Ammon's horn (tissue), 1 donor: ENCODE measurements at regions not wholly inside any gene's neighbourhood (a gene's known extent, or its start where the extent isn't known, plus 50 kb on each side); places are given as distances from the start of the nearest gene placed in this dataset.

Source experiments
- DNase-seq: peaks from one replicate; pipeline ENCODE4 v3.0.0-alpha.2; 2016; ENCODE audit warnings: low spot score

GRCh38 chr20:20824924-20825584 lies 112.6 kb upstream of the RALGAPA2 start:
- DNase-seq: peak; percentile 76

- peak; percentile 48 for DNase-seq
Observed at GRCh38 chr20:20823476-20823881, 111.0 kb upstream of the RALGAPA2 start.

GRCh38 chr20:20821484-20822260 lies 109.2 kb upstream of the RALGAPA2 start:
- DNase-seq: no peak

- DNase-seq: peak; percentile 42
Observed at GRCh38 chr20:20820785-20821483, 108.5 kb upstream of the RALGAPA2 start.

- peak; percentile 22 for DNase-seq
Observed at GRCh38 chr20:20820104-20820503, 107.7 kb upstream of the RALGAPA2 start.

- no peak for DNase-seq
Observed at GRCh38 chr20:20816969-20817755, 104.7 kb upstream of the RALGAPA2 start.

DNA sequence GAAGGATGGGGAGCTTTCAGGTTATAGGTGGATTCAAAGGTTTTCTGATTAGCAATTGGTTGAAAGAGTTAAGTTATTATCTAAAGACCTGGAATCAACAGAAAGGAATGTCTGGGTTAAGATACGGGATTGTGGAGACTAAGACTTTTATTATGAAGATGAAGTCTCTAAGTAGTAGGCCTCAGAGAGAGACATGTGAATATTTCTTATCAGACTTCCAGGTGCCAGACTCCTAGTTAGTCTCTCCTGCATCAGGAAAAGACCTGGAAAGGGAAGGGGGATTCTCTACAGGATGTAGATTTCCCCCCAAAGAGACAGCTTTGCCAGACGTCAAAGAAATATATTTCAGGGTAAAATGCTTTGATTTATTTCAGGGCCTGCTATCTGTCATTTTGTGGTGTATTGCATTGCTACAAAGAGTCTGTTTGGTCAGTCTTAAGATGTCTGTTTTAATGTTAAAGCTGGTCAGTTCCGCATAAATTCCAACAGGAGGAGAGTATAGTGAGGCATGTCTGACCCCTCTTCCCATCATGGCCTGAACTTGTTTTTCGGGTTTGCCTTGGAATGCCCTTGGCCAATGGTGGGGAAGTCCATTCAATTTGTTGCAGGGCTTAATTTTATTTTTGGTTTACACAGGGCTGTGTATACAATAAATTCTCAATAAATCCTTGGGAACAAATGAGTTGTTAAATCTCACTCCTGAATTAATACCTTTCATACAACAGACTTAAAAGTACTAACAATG lies 103.4 kb upstream of the RALGAPA2 start:
- no peak for DNase-seq

DNA sequence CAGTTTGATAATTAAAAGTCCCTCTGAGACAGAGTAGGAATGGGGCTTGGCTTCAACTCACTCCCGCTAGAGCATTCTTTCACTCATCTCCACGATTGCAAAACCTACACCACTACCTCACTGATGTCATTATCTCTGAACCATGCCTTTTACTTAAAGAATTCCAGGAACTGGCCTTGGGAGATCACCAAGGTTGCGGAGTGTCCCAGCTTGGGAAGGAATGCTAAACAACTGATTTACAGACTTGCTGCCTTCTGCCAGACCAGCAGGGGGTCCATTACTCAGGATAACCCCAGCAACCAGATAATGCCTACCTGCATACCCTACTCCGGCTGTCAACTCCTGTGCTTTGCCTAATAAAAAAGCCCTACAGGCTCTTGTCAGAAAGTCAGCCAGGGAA lies 102.2 kb upstream of the RALGAPA2 start:
- no peak for DNase-seq

GRCh38 chr20:20812136-20812535 lies 99.7 kb upstream of the RALGAPA2 start:
- DNase-seq: no peak

DNA sequence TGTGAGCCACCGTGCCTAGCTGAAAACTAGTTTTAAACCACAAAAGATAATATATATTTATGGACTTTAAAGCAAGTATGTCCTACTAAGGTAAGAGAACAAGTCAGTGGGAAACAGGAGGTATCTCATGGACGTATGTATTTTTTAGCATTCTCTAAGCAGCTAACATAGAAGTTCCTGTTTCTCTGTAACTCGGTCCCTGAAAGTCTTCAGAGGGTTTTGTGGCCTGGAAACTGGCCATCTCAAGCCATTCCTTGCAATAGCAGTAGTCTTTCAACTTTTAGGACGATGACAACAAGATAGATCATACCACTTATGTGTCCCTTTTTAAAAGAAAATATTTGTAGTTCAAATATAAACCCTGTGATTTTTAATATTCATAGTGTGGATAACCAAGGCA lies 95.6 kb upstream of the RALGAPA2 start:
- no peak for DNase-seq

- no peak for DNase-seq
Observed at GRCh38 chr20:20806121-20807095, 94.0 kb upstream of the RALGAPA2 start.

DNA sequence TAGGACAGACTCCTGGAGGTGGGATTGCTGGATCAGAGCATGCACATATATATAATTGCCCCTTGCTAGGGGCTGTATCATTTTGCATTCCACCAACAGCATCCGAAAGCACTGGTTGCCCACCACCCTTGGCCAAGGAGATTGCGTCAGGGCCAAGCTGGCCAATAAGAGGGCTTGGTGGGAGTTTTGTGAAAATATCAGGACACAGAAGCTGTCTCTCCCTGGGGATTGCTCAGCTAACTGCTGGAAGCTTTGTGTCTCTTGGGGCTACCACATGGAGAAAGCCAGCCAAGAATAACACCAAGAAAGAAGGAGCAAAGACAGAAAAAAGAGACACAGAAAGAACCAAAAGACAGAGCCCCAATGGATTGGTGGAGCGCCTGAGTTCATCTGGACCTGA lies 90.6 kb upstream of the RALGAPA2 start:
- DNase-seq: no peak

- DNase-seq: no peak
Observed at GRCh38 chr20:20802328-20802727, 89.9 kb upstream of the RALGAPA2 start.

DNA sequence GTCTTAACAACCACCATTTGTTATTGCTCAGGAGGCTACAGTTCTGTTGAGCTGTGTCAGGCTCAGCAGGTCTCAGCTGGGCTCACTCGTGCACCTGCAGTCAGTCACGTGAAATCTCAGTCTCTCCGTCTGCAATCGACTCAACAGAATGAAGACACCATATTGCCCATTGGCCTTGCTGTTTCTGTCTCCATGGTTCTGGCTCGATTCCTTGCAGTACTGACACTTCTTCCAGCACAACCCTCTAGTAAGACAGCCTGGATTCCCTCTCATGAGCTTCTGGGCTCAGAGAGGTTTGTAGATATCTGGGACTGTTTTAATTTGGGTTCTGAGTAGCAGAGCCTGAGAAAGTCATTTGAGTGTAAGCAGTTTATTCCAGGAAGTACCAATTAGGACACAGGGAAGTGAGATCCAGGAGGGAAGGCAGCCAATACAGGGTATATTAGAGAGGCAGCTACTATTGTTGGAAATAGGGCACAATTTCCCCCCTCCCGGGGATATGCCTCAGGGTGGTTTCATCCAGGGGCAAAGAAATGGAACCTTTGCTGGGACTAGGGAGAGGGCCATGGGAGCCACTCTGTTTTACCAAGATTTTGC lies 87.4 kb upstream of the RALGAPA2 start:
- no peak for DNase-seq

- DNase-seq: no peak
Observed at GRCh38 chr20:20797521-20798310, 85.3 kb upstream of the RALGAPA2 start.

- no peak for DNase-seq
Observed at GRCh38 chr20:20796766-20797440, 84.5 kb upstream of the RALGAPA2 start.

GRCh38 chr20:20795721-20796120 lies 83.3 kb upstream of the RALGAPA2 start:
- no peak for DNase-seq

- DNase-seq: no peak
Observed at GRCh38 chr20:20795119-20795518, 82.7 kb upstream of the RALGAPA2 start.
